Heart right ventricle (tissue), 16 donors: ENCODE measurements at regions not wholly inside any gene's neighbourhood (a gene's known extent, or its start where the extent isn't known, plus 50 kb on each side); places are given as distances from the start of the nearest gene placed in this dataset.
"Not testable (repeated sequence)": the region's sequence is repeated elsewhere in the genome, so short reads cannot be mapped to it uniquely, and the experiment has no call there.

ENCODE experiments used
- ATAC-seq, 8 donors: fragments of 200-7000 bp; cut with Tn5 transposase; one replicate each; pipeline ENCODE4 v1.9.1; 2020; ENCODE audit warnings: mild to moderate bottlenecking in 8 of 8, moderate library complexity in 8 of 8, moderate number of reproducible peaks in 1 of 8
- DNase-seq, 2 donors: peaks; one replicate each; pipeline ENCODE4 v3.0.0-alpha.2; 2020
- H3K27ac ChIP-seq, 10 donors: fragments of 200-600 bp; sonication (generic) in 2 of 10; one replicate each; pipeline versions ENCODE4 v1.5.0 to v1.8.0; 2020 to 2022; ENCODE audit warnings: mild to moderate bottlenecking in 3 of 10
- H3K27me3 ChIP-seq, 7 donors: fragments of 200-600 bp; one replicate each; pipeline ENCODE4 v1.8.0; 2021 to 2022; ENCODE audit warnings: mild to moderate bottlenecking in 2 of 7
- H3K36me3 ChIP-seq, 9 donors: fragments of 200-600 bp; sonication (generic) in 1 of 9; one replicate each; pipeline versions ENCODE4 v1.5.0 to v1.8.0; 2020 to 2022; ENCODE audit warnings: mild to moderate bottlenecking in 2 of 9
- H3K4me1 ChIP-seq, 9 donors: fragments of 200-600 bp; sonication (generic) in 1 of 9; one replicate each; pipeline versions ENCODE4 v1.5.0 to v1.8.0; 2020 to 2022; ENCODE audit warnings: mild to moderate bottlenecking in 4 of 9
- H3K4me3 ChIP-seq, 10 donors: fragments of 200-600 bp; sonication (generic) in 2 of 10; one replicate each; pipeline versions ENCODE4 v1.5.0 to v1.8.0; 2020 to 2022; ENCODE audit warnings: mild to moderate bottlenecking in 7 of 10, moderate library complexity in 2 of 10
- H3K9me3 ChIP-seq, 11 donors: fragments of 200-600 bp in 10 of 11; sonication (generic) in 2 of 11; one replicate each; pipeline versions ENCODE4 v1.5.0 to v1.8.0; 2013 to 2022; ENCODE audit warnings: mild to moderate bottlenecking in 2 of 11, control low read depth in 1 of 11, moderate library complexity in 1 of 11
- CTCF ChIP-seq, 9 donors: fragments of 200-600 bp; sonication (generic) in 2 of 9; IDR thresholded peaks; one replicate each; pipeline versions ENCODE4 v1.5.0 to v1.8.0; 2021 to 2022; ENCODE audit warnings: antibody characterized with exemption in 9 of 9, mild to moderate bottlenecking in 5 of 9, moderate library complexity in 1 of 9
- WGBS, 2 donors: extraction: QIAGEN DNeasy Blood & Tissue Kit; methylation state at CpG; one replicate each; pipeline ENCODE4 v1.1.7; 2013; ENCODE audit warnings: inconsistent platforms in 1 of 2; 5-methylcytosine and 5-hydroxymethylcytosine counted together
- intact Hi-C, 10 donors: fragments of 100-400 bp; cut with DNase I; formaldehyde crosslinking; loops; one replicate each; pipeline versions ENCODE4 v1.11.1 to v1.14.2; 2022
- donor health status: Arrhythmogenic right ventricular cardiomyopathy.
- donor health status: ischemic (EF 13 %, LVEDD 7.1; RV severe dilation, severe dysfunction).
- donor health status: healthy with polysubstance abuse.
- donor health status: DM: no; HTN: yes; CAD: no.
- donor health status: DM: no; HTN: no; CAD: no.
- donor health status: ischemic (EF 25% LVEDD 6.9; RV normal size, moderate dysfunction).
- donor health status: ischemic (EF 25% LVEDD 5.7; RV mildly dilated, moderate dysfunction).
- donor health status: healthy.
- donor health status: DM: yes; HTN: yes; CAD: no.
- donor health status: Ischemic cardiomyopathy.
- donor health status: ischemic (EF 35%, LVEDD 5.7; RV mildly dilated, moderate dysfunction).
- donor health status: nonischemic (EF 11% LVEDD 7.7; RV severe dilation, severe dysfunction).
- donor health status: DM: yes; HTN: yes; CAD: no.
- donor health status: PGD.
- donor health status: ischemic (EF 29% LVEDD 5.4; RV normal size, mild dysfunction).
- donor health status: nonischemic (EF 23%, LVEDD 6.1; RV moderate dilation, normal function).

GRCh38 chr11:98411777-98412176 is 609.0 kb upstream of the CNTN5 start:
- H3K4me1 ChIP-seq, result no peaks in the 10 kb centered on the region
- intact Hi-C loops, result no loop called here
- no peaks in the 10 kb centered on the region for H3K36me3 ChIP-seq
- ATAC-seq (no peak), DNase-seq (no peak)
- 45 to 58% methylated on average over 3 of the region's 3 CpGs for WGBS, 2 donors
- H3K27me3 ChIP-seq, result no peaks in the 10 kb centered on the region
- TF ChIP-seq CTCF (IDR thresholded peaks at IDR 0.05), result no peak
- no peaks in the 10 kb centered on the region for H3K9me3 ChIP-seq
- no peak overlapping the region for H3K27ac ChIP-seq
- H3K4me3 ChIP-seq, result no peak overlapping the region

- 84 to 88% methylated on average over 3 of the region's 3 CpGs for WGBS, 2 donors
Observed at GRCh38 chr11:98417256-98417755, 603.4 kb upstream of the CNTN5 start.

GRCh38 chr11:98423933-98424332 is 596.8 kb upstream of the CNTN5 start:
- Histone ChIP-seq H3K27me3 (no peaks in the 10 kb centered on the region), H3K4me3 (no peak overlapping the region), H3K9me3 (peaks cover 0 to 78% (median 18%) of the 10 kb centered on the region in 11 donors), H3K27ac (no peak overlapping the region), H3K36me3 (no peaks in the 10 kb centered on the region), H3K4me1 (no peaks in the 10 kb centered on the region)
- intact Hi-C loops, result no loop called here
- TF ChIP-seq CTCF (IDR thresholded peaks at IDR 0.05), result no peak
- DNase-seq, result no peak
- ATAC-seq, result no peak
- 91 to 98% methylated on average over 8 of the region's 8 CpGs for WGBS, 2 donors

More at GRCh38 chr11:98417256-98417755, 603.4 kb upstream of the CNTN5 start:
- Histone ChIP-seq H3K27ac (no peak overlapping the region), H3K36me3 (no peaks in the 10 kb centered on the region), H3K27me3 (no peaks in the 10 kb centered on the region), H3K9me3 (peaks cover 0 to 22% (median 0%) of the 10 kb centered on the region in 11 donors), H3K4me1 (no peaks in the 10 kb centered on the region), H3K4me3 (no peak overlapping the region)
- intact Hi-C loops, result no loop called here
- ATAC-seq (no peak), DNase-seq (no peak)
- no peak for TF ChIP-seq CTCF (IDR thresholded peaks at IDR 0.05)

GRCh38 chr11:98424773-98425172 is 596.0 kb upstream of the CNTN5 start:
- not testable (repeated sequence) for ATAC-seq, H3K27me3 ChIP-seq

GRCh38 chr11:98431463-98432359 is 589.0 kb upstream of the CNTN5 start:
- DNase-seq (no peak), ATAC-seq (no peak)
- Histone ChIP-seq H3K4me3 (no peak overlapping the region), H3K9me3 (peaks cover 0 to 59% (median 25%) of the 10 kb centered on the region in 11 donors), H3K27me3 (no peaks in the 10 kb centered on the region), H3K36me3 (no peaks in the 10 kb centered on the region), H3K4me1 (no peaks in the 10 kb centered on the region), H3K27ac (no peak overlapping the region)
- intact Hi-C loops, result no loop called here
- TF ChIP-seq CTCF (IDR thresholded peaks at IDR 0.05), result no peak
- 93 to 94% methylated on average over 9 of the region's 9 CpGs for WGBS, 2 donors

More at GRCh38 chr11:98424773-98425172, 596.0 kb upstream of the CNTN5 start:
- peaks cover 0 to 78% (median 26%) of the 10 kb centered on the region in 11 donors for H3K9me3 ChIP-seq
- H3K36me3 ChIP-seq, H3K27ac ChIP-seq, H3K4me1 ChIP-seq, intact Hi-C loops, H3K4me3 ChIP-seq, DNase-seq: not testable (repeated sequence)
- WGBS, 2 donors, result 85 to 88% methylated on average over 3 of the region's 3 CpGs
